ENCODE measurements at regions not wholly inside any gene's neighbourhood (a gene's known extent, or its start where the extent isn't known, plus 50 kb on each side); places are given as distances from the start of the nearest gene placed in this dataset.

DNA sequence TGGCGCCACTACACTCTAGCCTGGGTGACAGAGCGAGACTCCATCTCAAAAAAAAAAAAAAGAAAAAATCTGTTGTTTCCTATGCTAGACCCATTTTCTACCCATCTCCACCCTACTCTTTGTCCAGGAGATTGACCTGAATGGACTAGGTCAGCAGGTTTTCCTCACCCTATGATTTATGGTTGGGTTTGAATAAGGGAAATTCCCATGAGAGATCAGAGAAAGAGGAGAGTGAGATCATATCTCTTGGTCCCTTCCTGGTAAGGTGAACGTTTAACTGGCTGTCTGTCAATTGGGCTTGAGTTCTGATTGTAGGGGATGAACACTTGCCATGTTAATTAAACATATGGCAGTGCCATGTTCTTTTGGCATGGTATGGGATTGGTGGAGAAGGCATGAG is 387.4 kb downstream of the MAN2A1 start:
- H2AFZ ChIP-seq (ENCODE audit: low read length) = no peak overlapping the region
- H2AK5ac ChIP-seq (ENCODE audit: low read depth, low read length) = no peak overlapping the region
- H3K79me2 ChIP-seq (ENCODE audit: control insufficient read depth in 1 of 2, insufficient read depth in 2 of 2, low read length in 2 of 2) = no peaks in the 10 kb centered on the region
- H2BK120ac ChIP-seq (replicated peaks; ENCODE audit: low read depth, low read length) = no peak overlapping the region
- no peak for FAIRE-seq
- H4K20me1 ChIP-seq (replicated peaks in 1 of 2; ENCODE audit: control insufficient read depth in 1 of 2, insufficient read depth in 2 of 2, low read length in 2 of 2) = no peaks in the 10 kb centered on the region
- H3K4me2 ChIP-seq (ENCODE audit: insufficient read depth in 1 of 2, low read depth in 2 of 2, low read length in 2 of 2) = no peak overlapping the region
- H3K23me2 ChIP-seq (ENCODE audit: low read depth, low read length) = no peaks in the 10 kb centered on the region
- no peak overlapping the region for H3K18ac ChIP-seq (ENCODE audit: extremely low read depth, low read length)
- no peak overlapping the region for H4K8ac ChIP-seq (ENCODE audit: extremely low read depth, insufficient read depth, low read length)
- 0 out of 4 replicates have a peak, but pooled peaks cover 0 to 4% of the 10 kb centered on the region in 2 experiments for H3K9me3 ChIP-seq (ENCODE audit: insufficient read depth in 2 of 2, low read depth in 1 of 2, low read length in 1 of 2)
- no peak overlapping the region for H2BK15ac ChIP-seq (ENCODE audit: low read length)
- H3K27ac ChIP-seq (ENCODE audit: low read depth, low read length) = no peak overlapping the region
- H3K56ac ChIP-seq (replicated peaks; ENCODE audit: insufficient read length, low read depth, low read length) = no peak overlapping the region
- no peaks in the 10 kb centered on the region for H3K36me3 ChIP-seq (ENCODE audit: control insufficient read depth in 2 of 4, insufficient read depth in 4 of 4, low read length in 3 of 4)
- no peak overlapping the region for H2BK12ac ChIP-seq (ENCODE audit: low read depth, low read length)
- no peaks in the 10 kb centered on the region; the same call in 1 of the 2 replicates for H3K79me1 ChIP-seq (ENCODE audit: low read depth, low read length)
- no peak for DNase-seq (ENCODE audit: low read depth in 1 of 2, low spot score in 2 of 2)
- H4K5ac ChIP-seq (ENCODE audit: insufficient read length, low read depth, low read length) = no peak overlapping the region
- POLR2A ChIA-PET (ENCODE audit: partially characterized antibody) = no interaction called here
- no peaks in the 10 kb centered on the region for H3K27me3 ChIP-seq (replicated peaks in 1 of 4; ENCODE audit: control insufficient read depth in 3 of 4, extremely low read depth in 1 of 4, insufficient read depth in 3 of 4, low read length in 3 of 4)
- no peak overlapping the region for H3K4me3 ChIP-seq (ENCODE audit: extremely low read depth in 1 of 4, insufficient read depth in 2 of 4, low read depth in 3 of 4, low read length in 4 of 4)
- no peak overlapping the region for H2BK5ac ChIP-seq (ENCODE audit: low read depth, low read length)
- CTCF ChIA-PET (ENCODE audit: partially characterized antibody) = no interaction called here
- no peak overlapping the region for H4K91ac ChIP-seq (replicated peaks; ENCODE audit: insufficient read length, low read length)
- H3K9ac ChIP-seq (replicated peaks in 1 of 4; ENCODE audit: extremely low read depth in 1 of 4, low read depth in 3 of 4, low read length in 3 of 4) = no peak overlapping the region
- no peak overlapping the region for H3K14ac ChIP-seq (ENCODE audit: insufficient read length)
- no peak overlapping the region for H3K4ac ChIP-seq (replicated peaks; ENCODE audit: insufficient read length, low read depth, low read length)
- H3K23ac ChIP-seq (ENCODE audit: insufficient read length) = no peak overlapping the region
- H2BK20ac ChIP-seq (ENCODE audit: low read length) = no peak overlapping the region
- no peaks in the 10 kb centered on the region for H3K4me1 ChIP-seq (replicated peaks in 1 of 4; ENCODE audit: control insufficient read depth in 3 of 4, insufficient read depth in 4 of 4, low read length in 3 of 4)
- WGBS, 2 experiments (ENCODE audit: extremely low coverage in 1 of 2, insufficient coverage in 1 of 2, insufficient read length in 1 of 2, insufficient replicate concordance in 2 of 2, low coverage in 1 of 2, low lambda C conversion rate in 2 of 2, missing lambda C conversion rate in 1 of 2) = 81% methylated on average over 2 of the region's 3 CpGs; no CpG with 5 or more reads in 1 of the 2 experiments
- TF ChIP-seq POU5F1 (IDR thresholded peaks at IDR 0.05; ENCODE audit: low read depth, low read length) (no peak), RBBP5 (IDR thresholded peaks at IDR 0.05; ENCODE audit: borderline replicate concordance, low read depth, low read length) (no peak), SIN3A (conservative IDR thresholded peaks at IDR 0.05 in 1 of 2, IDR thresholded peaks at IDR 0.05 in 1 of 2; ENCODE audit: low read depth in 1 of 2, low read length in 2 of 2) (no peak), SP2 (IDR thresholded peaks at IDR 0.05; ENCODE audit: low read length) (no peak), CHD2 (IDR thresholded peaks at IDR 0.05; ENCODE audit: low read length) (no peak), FOSL1 (IDR thresholded peaks at IDR 0.05; ENCODE audit: insufficient read depth, low read depth, low read length) (no peak), TEAD4 (IDR thresholded peaks at IDR 0.05; ENCODE audit: low read depth, low read length) (no peak)
- TF ChIP-seq, protein P1, sequence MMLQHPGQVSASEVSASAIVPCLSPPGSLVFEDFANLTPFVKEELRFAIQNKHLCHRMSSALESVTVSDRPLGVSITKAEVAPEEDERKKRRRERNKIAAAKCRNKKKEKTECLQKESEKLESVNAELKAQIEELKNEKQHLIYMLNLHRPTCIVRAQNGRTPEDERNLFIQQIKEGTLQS (IDR thresholded peaks at IDR 0.05; ENCODE audit: insufficient read depth, low read depth, low read length) = no peak
